NCI-H526 (cell line): ENCODE measurements at regions not wholly inside any gene's neighbourhood (a gene's known extent, or its start where the extent isn't known, plus 50 kb on each side); places are given as distances from the start of the nearest gene placed in this dataset.
A peak's percentile ranks its signal among the peaks of the same experiment; 100 is the strongest.
"Not testable (repeated sequence)": the region's sequence is repeated elsewhere in the genome, so short reads cannot be mapped to it uniquely, and the experiment has no call there.

Experiments
- DNase-seq, 2 experiments: peaks; one replicate each; lab custom pipeline; 2025; lab: John Stamatoyannopoulos, UW

GRCh38 chr7:80292634-80293033, 158.0 kb downstream of the GNAI1 start:
- DNase-seq = not testable (repeated sequence)

DNA sequence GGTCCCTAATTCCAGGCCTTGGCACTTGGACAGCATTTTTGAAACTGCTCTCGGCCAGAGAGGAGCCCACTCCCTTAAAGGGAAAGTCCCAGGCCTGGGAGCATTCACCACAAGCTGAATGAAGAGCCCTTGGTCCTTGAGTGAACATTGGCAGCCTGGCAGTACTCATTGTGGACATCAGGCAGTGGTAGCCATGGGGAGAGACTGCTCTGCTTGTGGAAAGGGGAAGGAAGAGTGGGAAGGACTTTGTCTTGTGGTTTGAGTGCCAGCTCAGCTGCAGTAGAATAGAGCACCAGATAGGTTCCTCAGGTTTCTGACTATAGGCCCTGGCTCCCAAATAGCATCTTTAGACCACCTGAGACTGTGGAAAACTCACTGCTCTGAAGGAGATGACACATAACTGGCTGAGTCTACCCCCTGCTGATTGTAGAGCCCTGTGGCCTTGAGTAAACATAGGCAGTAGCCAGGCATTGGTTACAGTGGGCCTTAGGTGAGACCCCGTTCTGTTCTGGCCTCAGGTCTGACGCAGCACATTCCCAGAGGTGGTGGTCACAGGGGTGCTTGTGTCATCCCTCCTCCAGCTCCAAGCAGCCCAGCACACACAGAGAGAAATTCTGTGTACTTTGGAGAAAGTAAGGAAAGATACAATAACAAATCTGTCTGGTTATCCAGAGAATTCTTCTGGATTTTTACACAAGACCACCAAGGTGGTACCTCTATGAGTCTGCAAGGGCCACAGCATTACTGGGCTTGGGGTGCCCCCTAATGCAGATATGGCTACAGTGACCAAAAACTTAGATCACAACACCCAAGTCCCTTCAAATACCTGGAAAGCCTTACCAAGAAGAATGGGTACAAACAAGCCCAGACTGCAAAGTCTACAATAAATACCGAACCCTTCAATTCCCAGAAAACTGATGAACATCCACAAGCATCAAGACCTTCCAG, 153.8 kb downstream of the GNAI1 start:
- DNase-seq = no peak

GRCh38 chr7:80287400-80288174, 153.0 kb downstream of the GNAI1 start:
- DNase-seq = no peak

GRCh38 chr7:80286611-80287010, 152.0 kb downstream of the GNAI1 start:
- DNase-seq = no peak

DNA sequence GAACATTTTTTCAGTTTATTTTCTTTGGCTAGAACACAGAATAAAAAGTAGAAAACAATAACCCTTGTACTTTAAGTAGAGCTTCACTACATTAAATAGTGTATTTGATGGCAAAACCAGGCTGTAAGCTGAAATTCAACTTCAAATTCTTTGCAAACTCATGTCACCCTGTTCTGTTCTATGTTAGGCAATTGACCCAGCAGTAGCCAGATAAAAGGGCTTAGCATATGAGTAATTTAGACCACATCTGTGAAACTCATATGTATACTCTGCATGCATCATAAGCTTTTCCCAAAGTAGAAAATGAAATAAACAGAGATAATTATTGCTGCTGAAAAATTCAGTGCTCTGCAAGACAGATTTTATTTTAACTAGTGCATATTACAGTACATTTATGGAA, 150.2 kb downstream of the GNAI1 start:
- no peak for DNase-seq

DNA sequence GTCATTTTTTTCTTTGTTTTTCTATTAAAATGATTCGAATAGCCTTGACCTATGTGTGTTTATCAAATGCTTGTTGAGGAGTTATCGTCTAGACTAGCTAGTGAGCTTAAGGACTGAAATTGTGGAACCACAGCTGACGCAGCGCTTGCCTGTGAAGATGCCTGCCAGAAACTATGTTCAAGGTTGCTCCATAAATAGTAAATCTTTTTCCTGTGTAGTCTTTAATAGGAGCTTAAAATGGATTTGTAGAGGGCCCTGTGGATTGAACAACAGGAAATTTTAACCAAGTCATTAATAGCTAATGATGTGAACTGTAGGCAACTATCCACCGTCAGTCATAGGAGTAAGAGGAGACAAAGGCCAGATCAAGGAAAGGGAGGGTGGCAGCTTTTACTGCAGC, 145.1 kb downstream of the GNAI1 start:
- peak; percentile 52 to 56 for DNase-seq

GRCh38 chr7:80278737-80279136, 144.1 kb downstream of the GNAI1 start:
- no peak for DNase-seq

DNA sequence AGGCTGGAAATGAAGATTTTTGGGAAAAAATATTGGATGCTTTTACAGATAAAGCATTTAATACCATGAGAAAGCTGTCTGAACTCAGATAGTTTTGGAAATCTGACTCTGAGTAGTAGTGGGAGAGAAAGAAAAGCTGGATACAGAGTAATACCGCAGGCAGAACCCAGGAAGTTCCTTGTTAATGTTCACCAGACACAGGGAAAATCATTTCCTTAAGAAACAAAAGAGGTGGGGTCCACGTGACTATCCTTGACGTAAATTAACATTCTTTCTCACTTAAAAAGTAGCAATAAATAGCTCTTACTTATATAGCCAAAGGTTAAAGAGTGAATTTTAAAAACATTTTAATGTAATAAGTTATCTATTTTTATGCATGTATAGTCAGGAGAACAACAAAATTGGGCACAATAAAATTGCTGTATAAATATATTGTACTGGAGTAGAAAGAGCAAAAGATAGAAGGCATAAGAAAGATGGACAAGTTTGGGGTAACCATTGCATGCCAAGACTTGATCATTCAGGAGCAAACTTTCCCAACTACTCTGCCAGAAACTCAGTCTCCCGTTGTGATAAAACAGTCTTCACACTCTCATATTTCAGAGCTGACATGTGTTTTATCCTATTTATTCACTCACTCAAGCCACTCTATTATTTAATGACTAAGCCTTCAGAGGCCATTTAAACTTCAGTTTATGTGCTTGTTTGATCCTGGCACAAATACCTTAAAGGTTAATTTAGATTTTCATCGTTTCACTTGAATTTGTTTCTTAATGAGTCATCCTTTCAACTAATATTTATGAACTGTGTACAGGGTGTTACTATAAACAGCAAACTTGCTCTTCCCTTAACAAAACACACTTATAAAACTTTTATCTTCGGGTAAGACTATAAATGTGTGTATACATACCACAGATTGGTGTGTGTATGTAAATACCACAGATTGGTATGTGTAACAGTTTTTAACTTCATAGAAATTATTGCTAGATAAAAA, 143.1 kb downstream of the GNAI1 start:
- no peak for DNase-seq
